ENCODE measurements at regions not wholly inside any gene's neighbourhood (a gene's known extent, or its start where the extent isn't known, plus 50 kb on each side); places are given as distances from the start of the nearest gene placed in this dataset.

GRCh38 chr3:70857916-70858315 is 545.5 kb upstream of the MDFIC2 start:
- intact Hi-C loops (cut with DNase I) = no loop called here
- Histone ChIP-seq H3K4me1 (replicated peaks) (no peaks in the 10 kb centered on the region), H3K9me3 (no peaks in the 10 kb centered on the region), H3K27ac (no peak overlapping the region), H3K4me3 (no peak overlapping the region), H3K36me3 (no peaks in the 10 kb centered on the region), H3K27me3 (replicated peaks; ENCODE audit: insufficient read depth) (no peaks in the 10 kb centered on the region)
- TF ChIP-seq POLR2A (IDR thresholded peaks at IDR 0.05) (no peak), CTCF (IDR thresholded peaks at IDR 0.05) (no peak), POLR2AphosphoS5 (IDR thresholded peaks at IDR 0.05) (no peak)
- no peak for DNase-seq (ENCODE audit: low spot score)
- 50% methylated on average over 7 of the region's 7 CpGs for WGBS

- Histone ChIP-seq H3K27me3 (replicated peaks; ENCODE audit: insufficient read depth) (no peaks in the 10 kb centered on the region), H3K4me1 (replicated peaks) (no peaks in the 10 kb centered on the region), H3K27ac (no peak overlapping the region), H3K9me3 (no peaks in the 10 kb centered on the region), H3K36me3 (no peaks in the 10 kb centered on the region), H3K4me3 (no peak overlapping the region)
- 89% methylated on average over 7 of the region's 7 CpGs for WGBS
- DNase-seq (ENCODE audit: low spot score) = no peak
- intact Hi-C loops (cut with DNase I) = no loop called here
- no peak for TF ChIP-seq POLR2AphosphoS5 (IDR thresholded peaks at IDR 0.05)
- TF ChIP-seq CTCF (IDR thresholded peaks at IDR 0.05) = no peak
- no peak for TF ChIP-seq POLR2A (IDR thresholded peaks at IDR 0.05)
Measured at GRCh38 chr3:70856414-70857162, 544.1 kb upstream of the MDFIC2 start.

GRCh38 chr3:70855149-70855548 is 542.7 kb upstream of the MDFIC2 start:
- Histone ChIP-seq H3K4me3 (no peak overlapping the region), H3K27me3 (replicated peaks; ENCODE audit: insufficient read depth) (no peaks in the 10 kb centered on the region), H3K27ac (no peak overlapping the region), H3K4me1 (replicated peaks) (no peaks in the 10 kb centered on the region), H3K36me3 (no peaks in the 10 kb centered on the region), H3K9me3 (no peaks in the 10 kb centered on the region)
- WGBS = 77% methylated on average over 2 of the region's 2 CpGs
- no peak for DNase-seq (ENCODE audit: low spot score)
- TF ChIP-seq CTCF (IDR thresholded peaks at IDR 0.05) (no peak), POLR2A (IDR thresholded peaks at IDR 0.05) (no peak), POLR2AphosphoS5 (IDR thresholded peaks at IDR 0.05) (no peak)
- intact Hi-C loops (cut with DNase I) = no loop called here

GRCh38 chr3:70854108-70854507 is 541.7 kb upstream of the MDFIC2 start:
- no peaks in the 10 kb centered on the region for H3K36me3 ChIP-seq
- no peaks in the 10 kb centered on the region for H3K4me1 ChIP-seq (replicated peaks)
- H3K4me3 ChIP-seq = no peak overlapping the region
- H3K27me3 ChIP-seq (replicated peaks; ENCODE audit: insufficient read depth) = no peaks in the 10 kb centered on the region
- WGBS = 48% methylated on average over 6 of the region's 6 CpGs
- H3K27ac ChIP-seq = no peak overlapping the region
- intact Hi-C loops (cut with DNase I) = no loop called here
- DNase-seq (ENCODE audit: low spot score) = no peak
- TF ChIP-seq POLR2AphosphoS5 (IDR thresholded peaks at IDR 0.05) = no peak
- no peak for TF ChIP-seq CTCF (IDR thresholded peaks at IDR 0.05)
- TF ChIP-seq POLR2A (IDR thresholded peaks at IDR 0.05) = no peak
- no peaks in the 10 kb centered on the region for H3K9me3 ChIP-seq
